ENCODE measurements at regions not wholly inside any gene's neighbourhood (a gene's known extent, or its start where the extent isn't known, plus 50 kb on each side); places are given as distances from the start of the nearest gene placed in this dataset.

- no peaks in the 10 kb centered on the region for H3K27me3 ChIP-seq
- WGBS, 4 donors = 74 to 86% (median 80%) methylated on average over 4 of the region's 4 CpGs
- DNase-seq = no peak
- H3K9me3 ChIP-seq (replicated peaks in 1 of 3) = no peaks in the 10 kb centered on the region
- H3K4me3 ChIP-seq = no peak overlapping the region
- TF ChIP-seq CTCF (IDR thresholded peaks at IDR 0.05) = no peak
- TF ChIP-seq POLR2A (IDR thresholded peaks at IDR 0.05) = no peak
- intact Hi-C loops (cut with DNase I) = no loop called here
- no peaks in the 10 kb centered on the region for H3K36me3 ChIP-seq (replicated peaks in 1 of 2)
- H3K4me1 ChIP-seq (replicated peaks in 1 of 2) = no peaks in the 10 kb centered on the region
- H3K27ac ChIP-seq = no peak overlapping the region
These were observed 411.0 kb upstream of the DYNLRB2 start for GRCh38 chr16:80129791-80130190.

- no peak overlapping the region for H3K4me3 ChIP-seq
- H3K27ac ChIP-seq = no peak overlapping the region
- no peaks in the 10 kb centered on the region for H3K27me3 ChIP-seq
- TF ChIP-seq CTCF (IDR thresholded peaks at IDR 0.05) = no peak
- TF ChIP-seq POLR2A (IDR thresholded peaks at IDR 0.05) = no peak
- no peaks in the 10 kb centered on the region for H3K9me3 ChIP-seq (replicated peaks in 1 of 3)
- intact Hi-C loops (cut with DNase I) = no loop called here
- 70 to 88% (median 73%) methylated on average over 4 to 5 of the region's 5 CpGs for WGBS, 4 donors
- H3K36me3 ChIP-seq (replicated peaks in 1 of 2) = no peaks in the 10 kb centered on the region
- peak in 5 of 7 donors; percentile 2 to 57 (median 32) for DNase-seq
- H3K4me1 ChIP-seq (replicated peaks in 1 of 2) = no peaks in the 10 kb centered on the region
These were observed 415.1 kb upstream of the DYNLRB2 start for GRCh38 chr16:80125677-80126076.

GRCh38 chr16:80123189-80123588 is 417.6 kb upstream of the DYNLRB2 start:
- DNase-seq = no peak
- Histone ChIP-seq H3K36me3 (replicated peaks in 1 of 2) (no peaks in the 10 kb centered on the region), H3K9me3 (replicated peaks in 1 of 3) (no peaks in the 10 kb centered on the region), H3K4me1 (replicated peaks in 1 of 2) (no peaks in the 10 kb centered on the region), H3K27ac (no peak overlapping the region), H3K27me3 (no peaks in the 10 kb centered on the region), H3K4me3 (no peak overlapping the region)
- no peak for TF ChIP-seq POLR2A (IDR thresholded peaks at IDR 0.05)
- no peak for TF ChIP-seq CTCF (IDR thresholded peaks at IDR 0.05)
- 53 to 79% (median 64%) methylated on average over 1 of the region's 1 CpG for WGBS, 4 donors
- intact Hi-C loops (cut with DNase I) = no loop called here

GRCh38 chr16:80122115-80122514 is 418.7 kb upstream of the DYNLRB2 start:
- Histone ChIP-seq H3K27ac (peak overlapping the region in 1 of 5 donors; percentile 17), H3K9me3 (replicated peaks in 1 of 3) (no peaks in the 10 kb centered on the region), H3K27me3 (no peaks in the 10 kb centered on the region), H3K4me3 (no peak overlapping the region), H3K4me1 (replicated peaks in 1 of 2) (no peaks in the 10 kb centered on the region), H3K36me3 (replicated peaks in 1 of 2) (no peaks in the 10 kb centered on the region)
- TF ChIP-seq POLR2A (IDR thresholded peaks at IDR 0.05) (no peak), CTCF (IDR thresholded peaks at IDR 0.05) (no peak)
- intact Hi-C loops (cut with DNase I) = no loop called here
- WGBS, 4 donors = 19 to 31% (median 24%) methylated on average over 9 of the region's 9 CpGs
- peak; percentile 18 to 82 (median 46) for DNase-seq
